ENCODE measurements at regions not wholly inside any gene's neighbourhood (a gene's known extent, or its start where the extent isn't known, plus 50 kb on each side); places are given as distances from the start of the nearest gene placed in this dataset.

DNA sequence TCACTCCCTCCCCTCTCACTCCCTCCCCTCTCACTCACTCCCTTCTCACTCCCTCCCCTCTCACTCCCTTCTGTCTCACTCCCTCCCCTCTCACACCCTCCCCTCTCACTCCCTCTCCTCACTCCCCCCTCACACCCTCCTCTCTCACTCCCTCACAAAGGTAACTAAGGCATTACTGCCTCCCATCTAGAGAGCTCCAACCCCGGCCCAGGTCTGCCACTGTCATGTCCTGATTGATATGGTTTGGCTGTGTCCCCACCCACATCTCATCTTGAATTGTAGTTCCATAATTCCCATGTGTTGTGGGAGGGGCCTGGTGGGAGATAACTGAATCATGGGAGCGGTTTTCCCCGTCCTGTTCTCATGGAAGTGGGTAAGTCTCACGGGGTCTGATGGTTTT is 359.9 kb upstream of the MYT1L start:
- TF ChIP-seq, protein P1, sequence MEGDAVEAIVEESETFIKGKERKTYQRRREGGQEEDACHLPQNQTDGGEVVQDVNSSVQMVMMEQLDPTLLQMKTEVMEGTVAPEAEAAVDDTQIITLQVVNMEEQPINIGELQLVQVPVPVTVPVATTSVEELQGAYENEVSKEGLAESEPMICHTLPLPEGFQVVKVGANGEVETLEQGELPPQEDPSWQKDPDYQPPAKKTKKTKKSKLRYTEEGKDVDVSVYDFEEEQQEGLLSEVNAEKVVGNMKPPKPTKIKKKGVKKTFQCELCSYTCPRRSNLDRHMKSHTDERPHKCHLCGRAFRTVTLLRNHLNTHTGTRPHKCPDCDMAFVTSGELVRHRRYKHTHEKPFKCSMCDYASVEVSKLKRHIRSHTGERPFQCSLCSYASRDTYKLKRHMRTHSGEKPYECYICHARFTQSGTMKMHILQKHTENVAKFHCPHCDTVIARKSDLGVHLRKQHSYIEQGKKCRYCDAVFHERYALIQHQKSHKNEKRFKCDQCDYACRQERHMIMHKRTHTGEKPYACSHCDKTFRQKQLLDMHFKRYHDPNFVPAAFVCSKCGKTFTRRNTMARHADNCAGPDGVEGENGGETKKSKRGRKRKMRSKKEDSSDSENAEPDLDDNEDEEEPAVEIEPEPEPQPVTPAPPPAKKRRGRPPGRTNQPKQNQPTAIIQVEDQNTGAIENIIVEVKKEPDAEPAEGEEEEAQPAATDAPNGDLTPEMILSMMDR (IDR thresholded peaks at IDR 0.05), result no peak
- Histone ChIP-seq H3K4me1 (no peaks in the 10 kb centered on the region), H3K36me3 (no peaks in the 10 kb centered on the region), H3K9me3 (no peaks in the 10 kb centered on the region), H3K4me3 (no peak overlapping the region), H3K27me3 (no peaks in the 10 kb centered on the region), H3K9ac (ENCODE audit: low read depth in 2 of 2, low read length in 2 of 2) (no peak overlapping the region), H3K27ac (no peak overlapping the region)
- DNase-seq, result no peak
- intact Hi-C loops (cut with DNase I), result no loop called here

DNA sequence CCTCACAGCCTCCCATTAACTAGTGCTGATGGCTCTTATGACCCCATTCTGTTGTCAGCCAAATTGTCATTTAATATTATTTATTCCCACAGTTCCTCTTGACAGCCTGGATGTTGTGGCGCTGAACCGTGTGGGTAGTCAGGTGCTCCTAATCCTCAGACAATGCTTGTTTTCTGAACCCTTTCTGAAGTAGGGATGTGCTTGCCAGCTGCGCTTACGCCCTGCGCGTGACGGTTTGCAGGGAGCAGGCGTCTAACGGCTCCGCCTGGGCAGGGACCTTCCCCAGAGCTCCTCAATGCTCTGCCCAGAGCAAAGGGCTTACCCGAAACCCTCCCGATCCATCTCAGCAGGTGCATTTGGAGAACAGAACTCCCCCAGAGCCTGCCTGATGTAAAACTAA is 358.2 kb upstream of the MYT1L start:
- no peaks in the 10 kb centered on the region for H3K4me1 ChIP-seq
- DNase-seq, result no peak
- no peaks in the 10 kb centered on the region for H3K27me3 ChIP-seq
- no peaks in the 10 kb centered on the region for H3K36me3 ChIP-seq
- TF ChIP-seq, protein P1 (IDR thresholded peaks at IDR 0.05), result no peak
- no peaks in the 10 kb centered on the region for H3K9me3 ChIP-seq
- H3K4me3 ChIP-seq, result no peak overlapping the region
- H3K9ac ChIP-seq (ENCODE audit: low read depth in 2 of 2, low read length in 2 of 2), result no peak overlapping the region
- intact Hi-C loops (cut with DNase I), result no loop called here
- H3K27ac ChIP-seq, result no peak overlapping the region

DNA sequence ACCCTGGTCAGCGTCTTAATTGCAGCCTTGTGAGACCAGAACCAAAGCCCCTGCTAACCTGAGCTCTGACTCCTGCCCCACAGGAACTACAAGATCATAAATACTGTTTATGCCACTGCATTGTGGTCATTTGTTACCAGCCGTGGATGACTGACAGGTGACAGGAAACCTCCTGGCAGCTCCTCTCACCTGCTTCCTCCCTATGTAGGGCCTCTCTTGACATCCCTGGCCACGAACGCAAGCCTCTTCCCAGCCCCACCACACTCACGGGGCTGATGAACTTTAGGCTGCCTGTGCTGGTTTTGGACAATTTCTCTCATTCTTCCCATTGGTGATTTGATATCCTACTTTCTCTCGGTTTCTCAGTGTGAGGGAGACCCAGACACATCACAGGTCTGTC is 357.2 kb upstream of the MYT1L start:
- H3K36me3 ChIP-seq, result no peaks in the 10 kb centered on the region
- H3K9ac ChIP-seq (ENCODE audit: low read depth in 2 of 2, low read length in 2 of 2), result no peak overlapping the region
- TF ChIP-seq, protein P1 (IDR thresholded peaks at IDR 0.05), result no peak

DNA sequence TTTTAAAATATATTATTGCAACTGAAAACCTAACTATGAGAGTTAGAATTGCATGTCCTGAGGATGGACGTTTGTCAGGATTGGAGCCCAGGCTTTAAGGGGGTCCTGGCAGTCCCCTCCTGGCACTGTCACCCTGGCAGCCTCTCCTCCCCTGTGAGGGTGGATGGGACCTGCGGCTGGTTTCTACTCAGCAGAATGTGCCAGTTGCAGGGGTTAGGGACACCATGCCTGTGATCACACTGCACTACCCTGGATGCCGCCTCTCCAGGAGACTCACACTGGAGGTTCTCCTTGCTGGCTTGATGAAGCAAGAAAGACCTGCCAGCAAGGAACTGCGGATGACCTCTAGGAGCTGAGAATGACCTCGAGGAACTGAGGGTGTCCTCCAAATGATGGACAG is 356.7 kb upstream of the MYT1L start:
- intact Hi-C loops (cut with DNase I), result no loop called here
- no peak overlapping the region for H3K9ac ChIP-seq (ENCODE audit: low read depth in 2 of 2, low read length in 2 of 2)
- H3K27me3 ChIP-seq, result no peaks in the 10 kb centered on the region
- H3K9me3 ChIP-seq, result no peaks in the 10 kb centered on the region
- no peak overlapping the region for H3K27ac ChIP-seq
- TF ChIP-seq, protein P1 (IDR thresholded peaks at IDR 0.05), result no peak
- no peaks in the 10 kb centered on the region for H3K36me3 ChIP-seq
- no peak overlapping the region for H3K4me3 ChIP-seq
- H3K4me1 ChIP-seq, result no peaks in the 10 kb centered on the region
- no peak for DNase-seq

More for the DNA sequence above, 357.2 kb upstream of the MYT1L start:
- no peak for DNase-seq
- Histone ChIP-seq H3K9me3 (no peaks in the 10 kb centered on the region), H3K4me1 (no peaks in the 10 kb centered on the region), H3K27me3 (no peaks in the 10 kb centered on the region), H3K27ac (no peak overlapping the region), H3K4me3 (no peak overlapping the region)
- intact Hi-C loops (cut with DNase I), result no loop called here

DNA sequence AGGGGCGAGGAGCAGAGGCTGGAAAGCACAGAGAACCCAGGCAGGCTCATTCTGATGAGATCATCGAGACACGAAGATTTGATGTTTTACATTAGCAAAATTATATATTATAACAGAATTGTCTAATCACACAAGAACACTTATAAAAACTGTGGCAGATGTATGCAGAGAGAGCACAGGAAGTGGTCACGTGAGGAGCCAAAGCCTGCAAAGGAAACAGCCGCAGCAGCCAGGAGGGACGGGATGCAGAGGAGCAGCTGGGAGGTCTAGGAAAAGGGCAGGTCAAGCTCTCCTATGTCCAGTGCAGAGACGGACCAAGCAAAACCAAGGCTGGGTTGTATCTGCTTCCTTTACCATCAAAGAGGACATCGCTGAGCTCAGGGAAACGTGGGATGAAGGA is 355.1 kb upstream of the MYT1L start:
- DNase-seq, result no peak
- Histone ChIP-seq H3K9me3 (no peaks in the 10 kb centered on the region), H3K4me3 (no peak overlapping the region), H3K27me3 (no peaks in the 10 kb centered on the region), H3K9ac (ENCODE audit: low read depth in 2 of 2, low read length in 2 of 2) (no peak overlapping the region), H3K36me3 (no peaks in the 10 kb centered on the region), H3K4me1 (no peaks in the 10 kb centered on the region), H3K27ac (no peak overlapping the region)
- intact Hi-C loops (cut with DNase I), result no loop called here
- TF ChIP-seq, protein P1 (IDR thresholded peaks at IDR 0.05), result no peak

Measured in colonic mucosa (tissue), 4 donors.